AG09319 (cell line): ENCODE measurements at regions not wholly inside any gene's neighbourhood (a gene's known extent, or its start where the extent isn't known, plus 50 kb on each side); places are given as distances from the start of the nearest gene placed in this dataset.

Source experiments
- DNase-seq: peaks from one replicate; pipeline ENCODE4 v3.0.0-alpha.2; 2010; ENCODE audit warnings: low read depth; ENCODE audit errors: extremely low read depth
- TF ChIP-seq, protein P1 (sequence below): IDR thresholded peaks from 2 replicates; pipeline ENCODE4 v1.5.1; 2011; ENCODE audit warnings: low read depth, mild to moderate bottlenecking, inconsistent platforms, low read length, moderate library complexity

DNA sequence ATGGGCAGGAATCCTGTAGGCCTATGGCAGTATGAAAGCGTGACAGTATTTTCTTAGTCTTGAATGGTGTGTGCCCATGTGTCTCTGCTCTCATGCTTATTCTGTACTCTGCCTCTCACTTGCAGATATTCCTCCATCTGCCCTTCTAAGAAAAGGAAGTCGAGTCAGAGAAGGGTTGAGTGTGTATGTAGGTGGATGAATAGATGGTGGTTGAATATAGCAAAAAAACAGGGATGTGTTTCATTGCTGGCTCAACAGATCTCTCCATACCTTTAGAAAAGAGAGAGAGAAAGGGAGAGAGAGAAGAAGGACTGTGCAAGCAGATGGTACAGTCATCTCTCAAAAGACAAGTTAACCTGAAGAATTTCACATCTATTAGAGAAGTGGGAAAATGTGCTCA lies 381.5 kb downstream of the FBXW7 start:
- DNase-seq: no peak
- TF ChIP-seq, protein P1, sequence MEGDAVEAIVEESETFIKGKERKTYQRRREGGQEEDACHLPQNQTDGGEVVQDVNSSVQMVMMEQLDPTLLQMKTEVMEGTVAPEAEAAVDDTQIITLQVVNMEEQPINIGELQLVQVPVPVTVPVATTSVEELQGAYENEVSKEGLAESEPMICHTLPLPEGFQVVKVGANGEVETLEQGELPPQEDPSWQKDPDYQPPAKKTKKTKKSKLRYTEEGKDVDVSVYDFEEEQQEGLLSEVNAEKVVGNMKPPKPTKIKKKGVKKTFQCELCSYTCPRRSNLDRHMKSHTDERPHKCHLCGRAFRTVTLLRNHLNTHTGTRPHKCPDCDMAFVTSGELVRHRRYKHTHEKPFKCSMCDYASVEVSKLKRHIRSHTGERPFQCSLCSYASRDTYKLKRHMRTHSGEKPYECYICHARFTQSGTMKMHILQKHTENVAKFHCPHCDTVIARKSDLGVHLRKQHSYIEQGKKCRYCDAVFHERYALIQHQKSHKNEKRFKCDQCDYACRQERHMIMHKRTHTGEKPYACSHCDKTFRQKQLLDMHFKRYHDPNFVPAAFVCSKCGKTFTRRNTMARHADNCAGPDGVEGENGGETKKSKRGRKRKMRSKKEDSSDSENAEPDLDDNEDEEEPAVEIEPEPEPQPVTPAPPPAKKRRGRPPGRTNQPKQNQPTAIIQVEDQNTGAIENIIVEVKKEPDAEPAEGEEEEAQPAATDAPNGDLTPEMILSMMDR: no peak

DNA sequence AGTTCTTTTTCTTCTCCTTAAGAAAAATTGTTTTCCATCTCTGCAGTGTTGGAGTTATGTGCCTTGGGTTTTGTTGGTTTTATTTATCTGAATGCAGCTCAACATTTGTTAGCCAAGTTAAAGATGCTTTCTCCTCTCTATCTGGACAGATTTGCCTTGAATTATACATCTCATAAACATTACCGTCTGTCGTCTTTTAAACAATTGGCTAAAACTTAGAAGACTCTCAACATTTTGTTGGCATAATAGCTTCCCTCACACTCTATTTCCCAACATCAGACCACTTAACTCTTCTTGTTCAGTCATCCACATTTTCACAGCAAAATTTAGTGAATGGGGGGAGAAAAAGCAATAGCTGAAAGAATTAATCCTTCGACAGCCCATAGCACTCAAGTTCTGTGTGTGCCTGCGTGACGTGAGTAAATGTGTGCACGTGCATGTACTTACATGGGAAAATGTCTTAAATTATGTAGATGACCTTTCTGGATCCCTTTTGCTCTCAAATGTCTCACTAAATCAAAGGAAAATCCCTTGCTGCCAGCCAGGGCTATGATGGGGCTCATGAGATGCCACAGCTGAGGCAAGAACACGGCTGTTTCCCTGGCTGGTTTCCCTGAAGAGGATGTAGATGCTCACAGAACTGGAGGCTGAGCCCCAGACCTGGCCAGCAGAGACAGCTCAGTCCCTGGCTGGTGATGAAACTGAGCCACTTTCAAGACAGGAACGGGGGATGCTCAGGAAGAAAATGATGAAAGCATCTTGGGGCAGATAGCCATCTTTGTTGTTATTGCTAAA lies 382.2 kb downstream of the FBXW7 start:
- DNase-seq: no peak

DNA sequence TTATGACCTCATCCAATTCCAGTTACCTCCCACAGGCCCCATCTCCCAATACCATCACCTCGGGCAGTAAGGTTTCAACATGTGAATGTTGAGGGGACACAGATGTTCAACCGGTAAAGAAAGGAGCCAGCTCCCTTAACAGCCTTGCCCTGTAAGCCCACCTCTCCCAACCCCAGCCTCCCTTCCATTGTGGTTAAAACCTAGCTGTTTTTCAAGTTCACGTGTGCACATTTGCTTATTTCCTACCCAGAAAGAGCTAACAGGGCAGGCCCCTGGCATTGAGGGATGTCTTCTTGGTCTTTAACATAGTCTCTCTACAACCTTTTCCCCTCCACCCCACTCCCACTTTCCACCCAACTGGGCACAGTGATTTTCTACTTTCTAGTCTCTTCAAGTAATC lies 385.7 kb downstream of the FBXW7 start:
- TF ChIP-seq, protein P1: no peak
- no peak for DNase-seq

More for the DNA sequence above, 382.2 kb downstream of the FBXW7 start:
- TF ChIP-seq, protein P1: no peak

DNA sequence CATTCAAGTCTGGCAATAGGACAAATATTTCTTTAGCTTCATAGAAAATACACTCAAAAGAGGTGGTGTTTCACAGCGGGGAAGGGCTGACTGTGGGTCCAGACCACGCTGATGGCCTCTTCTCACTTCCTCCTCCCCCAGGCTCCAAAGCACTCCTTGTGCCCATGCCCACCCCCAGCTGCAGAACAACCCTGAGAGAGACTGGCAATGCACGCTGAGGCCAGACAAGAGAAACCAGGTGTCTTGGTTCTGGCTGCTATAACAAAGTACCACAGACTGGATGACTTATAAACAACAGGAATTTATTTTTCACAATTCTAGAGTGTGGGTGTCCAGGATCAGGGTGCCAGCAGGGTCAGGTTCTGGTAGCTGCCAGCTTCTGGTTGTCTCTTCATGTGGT lies 386.1 kb downstream of the FBXW7 start:
- TF ChIP-seq, protein P1: no peak
- no peak for DNase-seq

DNA sequence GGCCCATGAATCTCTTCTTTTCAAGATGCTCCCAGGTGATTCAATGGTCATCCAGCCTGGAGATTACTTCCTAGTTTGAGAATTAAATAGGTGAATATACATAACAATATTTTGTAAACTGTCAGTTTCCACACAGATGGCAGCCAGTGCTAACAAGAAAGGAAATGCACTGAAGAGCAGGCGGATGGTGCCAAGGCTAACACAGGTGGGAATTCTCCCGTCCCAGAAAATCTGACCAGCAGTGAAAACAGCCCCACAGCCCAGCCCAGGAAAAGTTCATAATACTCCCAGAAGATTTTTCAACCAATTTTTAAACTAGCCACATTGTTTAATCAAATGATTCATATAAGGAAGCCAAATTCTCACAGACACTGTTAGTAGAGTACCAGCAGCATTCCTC lies 387.2 kb upstream of the GATB start:
- TF ChIP-seq, protein P1: no peak
- DNase-seq: no peak

DNA sequence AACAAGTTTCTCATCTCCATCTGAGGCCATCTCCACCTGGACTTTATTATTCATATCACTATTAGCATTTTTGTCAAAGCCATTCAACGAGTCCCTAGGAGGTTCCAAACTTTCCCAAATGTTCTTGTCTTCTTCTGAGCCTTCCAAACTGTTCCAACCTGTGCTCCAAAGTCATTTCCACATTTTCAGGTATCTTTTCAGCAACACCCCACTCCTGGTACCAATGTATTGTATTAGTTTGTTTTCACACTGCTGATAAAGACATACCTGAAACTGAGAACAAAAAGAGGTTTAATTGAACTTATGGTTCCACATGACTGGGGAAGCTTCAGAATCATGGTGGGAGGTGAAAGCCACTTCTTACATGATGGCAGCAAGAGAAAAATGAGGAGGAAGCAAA lies 385.4 kb upstream of the GATB start:
- TF ChIP-seq, protein P1: no peak
- DNase-seq: no peak

DNA sequence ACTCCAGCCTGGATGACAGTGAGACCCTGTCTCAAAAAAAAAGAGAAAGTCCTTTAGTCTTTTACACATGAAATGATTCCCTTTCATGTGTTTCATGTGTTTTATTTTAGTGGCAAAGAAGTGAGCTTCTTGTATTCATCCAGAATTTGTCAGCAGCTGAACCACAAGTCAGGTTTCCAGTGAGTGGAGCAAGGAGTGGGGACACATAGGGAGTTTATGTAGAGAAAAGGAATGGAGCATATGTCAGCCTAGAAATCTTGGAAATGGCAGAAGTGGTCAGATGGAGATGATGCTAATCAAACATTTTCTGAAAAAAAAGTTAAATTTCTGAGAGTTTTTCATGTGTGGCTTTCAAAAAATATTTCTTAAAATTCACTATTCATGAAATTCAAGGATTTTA lies 383.0 kb upstream of the GATB start:
- DNase-seq: no peak

More for the DNA sequence above, 383.0 kb upstream of the GATB start:
- TF ChIP-seq, protein P1: no peak
